Astrocyte (in vitro differentiated cells and primary cell): ENCODE measurements at regions not wholly inside any gene's neighbourhood (a gene's known extent, or its start where the extent isn't known, plus 50 kb on each side); places are given as distances from the start of the nearest gene placed in this dataset.

Experiments used
- DNase-seq: peaks from one replicate; pipeline ENCODE4 v3.0.0-alpha.2; 2010; ENCODE audit warnings: low read depth
- FAIRE-seq: peaks from 2 replicates; lab custom pipeline; 2011; peaks lifted over from hg19 to GRCh38; lab: Jason Lieb, UNC
- H2AFZ ChIP-seq: 2 replicates; pipeline ENCODE4 v1.6.0; 2012; ENCODE audit warnings: low read depth, low read length, inconsistent platforms
- H3K27ac ChIP-seq: 2 replicates; pipeline ENCODE4 v1.5.1; 2011; ENCODE audit warnings: low read depth, low read length, inconsistent platforms
- H3K27me3 ChIP-seq: 2 replicates; pipeline ENCODE4 v1.6.0; 2011; ENCODE audit warnings: low read length, inconsistent platforms; ENCODE audit not compliant: insufficient read depth
- H3K36me3 ChIP-seq: 2 replicates; pipeline ENCODE4 v1.5.1; 2011; ENCODE audit warnings: low read length, inconsistent platforms; ENCODE audit not compliant: insufficient read depth
- H3K4me1 ChIP-seq: 2 replicates; pipeline ENCODE4 v1.5.1; 2011; ENCODE audit warnings: low read length, inconsistent platforms; ENCODE audit not compliant: insufficient read depth
- H3K4me2 ChIP-seq: 2 replicates; pipeline ENCODE4 v1.6.0; 2012; ENCODE audit warnings: low read length, inconsistent platforms
- H3K4me3 ChIP-seq: 2 replicates; pipeline ENCODE4 v1.5.1; 2011; ENCODE audit warnings: low read depth, mild to moderate bottlenecking, low read length, inconsistent platforms; ENCODE audit not compliant: insufficient read depth
- H3K79me2 ChIP-seq: 2 replicates; pipeline ENCODE4 v1.6.0; 2012; ENCODE audit warnings: mild to moderate bottlenecking, low read length, inconsistent platforms; ENCODE audit not compliant: insufficient read depth
- H3K9ac ChIP-seq: 2 replicates; pipeline ENCODE4 v1.6.0; 2012; ENCODE audit warnings: mild to moderate bottlenecking, low read length, inconsistent platforms
- H3K9me3 ChIP-seq: 2 replicates; pipeline ENCODE4 v1.5.1; 2012; ENCODE audit warnings: low read depth, mild to moderate bottlenecking, low read length, inconsistent platforms; ENCODE audit not compliant: insufficient read depth
- H4K20me1 ChIP-seq: 2 replicates; pipeline ENCODE4 v1.6.0; 2012; ENCODE audit warnings: low read length, inconsistent platforms; ENCODE audit not compliant: insufficient read depth
- H3K27ac Mint-ChIP-seq: one replicate; pipeline ENCODE4 v1.8.0; 2021; ENCODE audit warnings: mild to moderate bottlenecking, mixed read lengths; ENCODE audit not compliant: unreplicated experiment
- H3K27me3 Mint-ChIP-seq: one replicate; pipeline ENCODE4 v1.8.0; 2021; ENCODE audit warnings: low read depth, mixed read lengths; ENCODE audit not compliant: unreplicated experiment
- H3K36me3 Mint-ChIP-seq: one replicate; pipeline ENCODE4 v1.8.0; 2021; ENCODE audit warnings: low read depth, mixed read lengths; ENCODE audit not compliant: unreplicated experiment
- H3K4me1 Mint-ChIP-seq: one replicate; pipeline ENCODE4 v1.8.0; 2021; ENCODE audit warnings: low read depth, mixed read lengths; ENCODE audit not compliant: unreplicated experiment
- H3K4me3 Mint-ChIP-seq: one replicate; pipeline ENCODE4 v1.8.0; 2021; ENCODE audit warnings: mild to moderate bottlenecking, moderate library complexity, mixed read lengths; ENCODE audit not compliant: unreplicated experiment
- H3K9me3 Mint-ChIP-seq: one replicate; pipeline ENCODE4 v1.8.0; 2021; ENCODE audit warnings: mild to moderate bottlenecking, mixed read lengths; ENCODE audit not compliant: unreplicated experiment
- EZH2 ChIP-seq: IDR thresholded peaks from 2 replicates; pipeline ENCODE4 v1.6.1; 2012; ENCODE audit warnings: mild to moderate bottlenecking, low read length, inconsistent platforms; ENCODE audit not compliant: insufficient read depth
- TF ChIP-seq, protein P1 (sequence below): IDR thresholded peaks from 2 replicates; pipeline ENCODE4 v1.5.1; 2011; ENCODE audit warnings: low read depth, mild to moderate bottlenecking, inconsistent platforms, low read length, moderate library complexity; ENCODE audit not compliant: insufficient read depth

DNA sequence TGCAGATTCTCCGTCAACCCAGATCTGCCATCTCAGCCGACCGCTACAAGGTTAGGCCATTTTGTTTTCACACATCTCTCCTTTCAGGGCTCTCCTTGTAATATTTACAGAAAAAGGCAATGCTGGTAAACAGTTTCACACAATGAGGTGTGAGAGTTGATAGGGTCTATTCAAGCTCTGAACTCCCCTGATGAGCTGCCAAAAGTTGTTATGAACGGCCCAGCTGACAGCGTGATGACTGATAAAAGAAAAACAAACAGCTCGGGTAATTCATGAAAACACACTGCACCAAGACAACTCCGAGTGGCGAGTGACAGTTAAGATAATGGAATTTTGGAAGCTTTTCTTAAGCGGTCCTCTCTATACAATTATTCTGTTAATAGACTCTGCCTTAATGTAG is 68.1 kb upstream of the IRX5 start:
- Mint-ChIP-seq H3K9me3 (peaks cover 7% of the 10 kb centered on the region), H3K27ac (no peak overlapping the region), H3K4me1 (no peaks in the 10 kb centered on the region), H3K27me3 (peaks cover 1% of the 10 kb centered on the region), H3K36me3 (no peaks in the 10 kb centered on the region), H3K4me3 (no peak overlapping the region)
- peak overlapping the region; percentile 47 for H2AFZ ChIP-seq
- H3K4me2 ChIP-seq: peak overlapping the region; percentile 9
- H3K36me3 ChIP-seq: no peaks in the 10 kb centered on the region
- H3K79me2 ChIP-seq: no peaks in the 10 kb centered on the region
- H3K27me3 ChIP-seq: no peaks in the 10 kb centered on the region
- H4K20me1 ChIP-seq: no peaks in the 10 kb centered on the region
- H3K4me1 ChIP-seq: no peaks in the 10 kb centered on the region
- H3K9ac ChIP-seq: no peak overlapping the region
- DNase-seq (no peak), FAIRE-seq (no peak)
- TF ChIP-seq, protein P1, sequence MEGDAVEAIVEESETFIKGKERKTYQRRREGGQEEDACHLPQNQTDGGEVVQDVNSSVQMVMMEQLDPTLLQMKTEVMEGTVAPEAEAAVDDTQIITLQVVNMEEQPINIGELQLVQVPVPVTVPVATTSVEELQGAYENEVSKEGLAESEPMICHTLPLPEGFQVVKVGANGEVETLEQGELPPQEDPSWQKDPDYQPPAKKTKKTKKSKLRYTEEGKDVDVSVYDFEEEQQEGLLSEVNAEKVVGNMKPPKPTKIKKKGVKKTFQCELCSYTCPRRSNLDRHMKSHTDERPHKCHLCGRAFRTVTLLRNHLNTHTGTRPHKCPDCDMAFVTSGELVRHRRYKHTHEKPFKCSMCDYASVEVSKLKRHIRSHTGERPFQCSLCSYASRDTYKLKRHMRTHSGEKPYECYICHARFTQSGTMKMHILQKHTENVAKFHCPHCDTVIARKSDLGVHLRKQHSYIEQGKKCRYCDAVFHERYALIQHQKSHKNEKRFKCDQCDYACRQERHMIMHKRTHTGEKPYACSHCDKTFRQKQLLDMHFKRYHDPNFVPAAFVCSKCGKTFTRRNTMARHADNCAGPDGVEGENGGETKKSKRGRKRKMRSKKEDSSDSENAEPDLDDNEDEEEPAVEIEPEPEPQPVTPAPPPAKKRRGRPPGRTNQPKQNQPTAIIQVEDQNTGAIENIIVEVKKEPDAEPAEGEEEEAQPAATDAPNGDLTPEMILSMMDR: no peak
- TF ChIP-seq EZH2: no peak
- H3K27ac ChIP-seq: no peak overlapping the region
- no peaks in the 10 kb centered on the region for H3K9me3 ChIP-seq
- H3K4me3 ChIP-seq: no peak overlapping the region

DNA sequence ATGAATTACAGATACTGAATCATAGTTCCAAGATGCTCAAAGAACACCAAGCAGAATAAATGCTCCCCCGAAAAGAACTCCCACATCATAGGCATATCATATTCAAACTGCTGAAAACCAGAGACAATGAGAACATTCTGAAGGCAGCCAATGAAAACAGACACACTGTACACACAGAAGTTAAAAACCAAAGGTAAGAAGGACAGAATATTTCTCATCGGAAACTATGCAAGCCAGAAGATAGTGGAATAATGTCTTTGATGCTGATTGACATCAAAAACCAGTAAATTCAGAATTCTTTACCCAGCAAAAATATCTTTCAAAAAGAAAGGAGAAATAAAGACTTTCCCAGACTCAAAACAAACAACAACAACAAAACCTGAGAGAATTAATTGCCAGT is 73.8 kb upstream of the IRX5 start:
- H3K79me2 ChIP-seq: no peaks in the 10 kb centered on the region
- no peak overlapping the region for H3K27ac ChIP-seq
- no peaks in the 10 kb centered on the region for H3K4me1 Mint-ChIP-seq
- no peak for TF ChIP-seq EZH2
- TF ChIP-seq, protein P1: no peak
- no peak for DNase-seq
- no peak overlapping the region for H3K4me3 ChIP-seq
- no peaks in the 10 kb centered on the region for H3K27me3 ChIP-seq
- no peaks in the 10 kb centered on the region for H3K4me1 ChIP-seq
- no peak for FAIRE-seq
- no peaks in the 10 kb centered on the region for H3K36me3 Mint-ChIP-seq
- no peak overlapping the region for H3K4me2 ChIP-seq
- no peaks in the 10 kb centered on the region for H3K27me3 Mint-ChIP-seq
- H3K27ac Mint-ChIP-seq: no peak overlapping the region
- H3K36me3 ChIP-seq: no peaks in the 10 kb centered on the region
- H2AFZ ChIP-seq: no peak overlapping the region
- no peaks in the 10 kb centered on the region for H4K20me1 ChIP-seq
- H3K9me3 Mint-ChIP-seq: peaks cover 8% of the 10 kb centered on the region
- H3K9ac ChIP-seq: no peak overlapping the region
- no peaks in the 10 kb centered on the region for H3K9me3 ChIP-seq
- no peak overlapping the region for H3K4me3 Mint-ChIP-seq

DNA sequence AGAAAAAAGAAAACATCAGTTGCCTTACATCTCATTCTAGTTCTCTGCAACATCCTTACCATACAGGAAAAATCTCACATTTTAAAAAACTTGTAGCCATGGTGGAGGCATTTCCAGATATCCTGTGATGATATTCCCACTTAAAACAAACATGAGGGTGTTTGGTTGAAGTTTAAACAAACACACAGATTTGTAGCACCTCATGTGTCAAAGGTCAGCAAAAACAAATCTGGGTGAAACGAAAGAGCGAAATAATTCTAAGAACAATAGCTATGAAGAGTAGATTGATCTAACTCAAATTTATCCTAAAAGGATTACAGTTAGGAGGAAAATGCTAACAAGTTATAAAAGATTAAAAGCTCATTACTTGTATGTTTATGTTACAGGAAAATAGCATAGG is 83.1 kb upstream of the IRX5 start:
- Histone ChIP-seq H3K4me1 (no peaks in the 10 kb centered on the region), H3K36me3 (no peaks in the 10 kb centered on the region), H2AFZ (no peak overlapping the region), H3K4me2 (no peak overlapping the region), H3K27ac (no peak overlapping the region), H3K4me3 (no peak overlapping the region), H4K20me1 (no peaks in the 10 kb centered on the region), H3K9me3 (no peaks in the 10 kb centered on the region), H3K27me3 (no peaks in the 10 kb centered on the region), H3K79me2 (no peaks in the 10 kb centered on the region), H3K9ac (no peak overlapping the region)
- Mint-ChIP-seq H3K4me3 (peak overlapping the region; percentile 13), H3K9me3 (peaks cover 3% of the 10 kb centered on the region), H3K27ac (peak overlapping the region; percentile 27), H3K36me3 (no peaks in the 10 kb centered on the region), H3K4me1 (peaks cover 9% of the 10 kb centered on the region), H3K27me3 (no peaks in the 10 kb centered on the region)
- TF ChIP-seq, protein P1: no peak
- no peak for TF ChIP-seq EZH2
- no peak for FAIRE-seq
- DNase-seq: no peak
